Activated CD8-positive, alpha-beta memory T cell treated with anti-CD3 and anti-CD28 coated beads for 24 hours (primary cell): ENCODE measurements at regions not wholly inside any gene's neighbourhood (a gene's known extent, or its start where the extent isn't known, plus 50 kb on each side); places are given as distances from the start of the nearest gene placed in this dataset.
"Not testable (repeated sequence)": the region's sequence is repeated elsewhere in the genome, so short reads cannot be mapped to it uniquely, and the experiment has no call there.

Experiments used
- DNase-seq: peaks from one replicate; pipeline ENCODE4 v3.0.0-alpha.2; 2020

GRCh38 chr1:188817814-188818213 is 1659.8 kb downstream of the BRINP3 start:
- DNase-seq, result no peak

- DNase-seq, result no peak
Measured at GRCh38 chr1:188822248-188822647, 1655.4 kb downstream of the BRINP3 start.

GRCh38 chr1:188825471-188825870 is 1652.2 kb downstream of the BRINP3 start:
- DNase-seq, result no peak

- DNase-seq, result no peak
Measured at GRCh38 chr1:188826800-188827199, 1650.9 kb downstream of the BRINP3 start.

- no peak for DNase-seq
Measured at GRCh38 chr1:188827400-188827799, 1650.3 kb downstream of the BRINP3 start.

- DNase-seq, result not testable (repeated sequence)
Measured at GRCh38 chr1:188841111-188841696, 1636.5 kb downstream of the BRINP3 start.

- no peak for DNase-seq
Measured at GRCh38 chr1:188846468-188846867, 1631.2 kb downstream of the BRINP3 start.

GRCh38 chr1:188857526-188858087 is 1620.1 kb downstream of the BRINP3 start:
- no peak for DNase-seq

- DNase-seq, result no peak
Measured at GRCh38 chr1:188867614-188868013, 1610.0 kb downstream of the BRINP3 start.

- DNase-seq, result no peak
Measured at GRCh38 chr1:188871164-188871563, 1606.5 kb downstream of the BRINP3 start.

- DNase-seq, result no peak
Measured at GRCh38 chr1:188872376-188872775, 1605.3 kb downstream of the BRINP3 start.

GRCh38 chr1:188877668-188878067 is 1600.0 kb downstream of the BRINP3 start:
- no peak for DNase-seq

GRCh38 chr1:188888386-188888785 is 1589.3 kb downstream of the BRINP3 start:
- DNase-seq, result no peak

- no peak for DNase-seq
Measured at GRCh38 chr1:188889166-188889565, 1588.5 kb downstream of the BRINP3 start.

- no peak for DNase-seq
Measured at GRCh38 chr1:188891958-188892357, 1585.7 kb downstream of the BRINP3 start.

- DNase-seq, result no peak
Measured at GRCh38 chr1:188895611-188896010, 1582.1 kb downstream of the BRINP3 start.

- no peak for DNase-seq
Measured at GRCh38 chr1:188903241-188903640, 1574.4 kb downstream of the BRINP3 start.

- no peak for DNase-seq
Measured at GRCh38 chr1:188904201-188904600, 1573.5 kb downstream of the BRINP3 start.

- no peak for DNase-seq
Measured at GRCh38 chr1:188906921-188907641, 1570.6 kb downstream of the BRINP3 start.

- no peak for DNase-seq
Measured at GRCh38 chr1:188930382-188930781, 1547.3 kb downstream of the BRINP3 start.

- no peak for DNase-seq
Measured at GRCh38 chr1:188931506-188931905, 1546.2 kb downstream of the BRINP3 start.

- DNase-seq, result no peak
Measured at GRCh38 chr1:188937965-188938551, 1539.6 kb downstream of the BRINP3 start.

- DNase-seq, result no peak
Measured at GRCh38 chr1:188941986-188942385, 1535.7 kb downstream of the BRINP3 start.

GRCh38 chr1:188949701-188950100 is 1528.0 kb downstream of the BRINP3 start:
- DNase-seq, result no peak
